HG03432 (cell line): ENCODE measurements at regions not wholly inside any gene's neighbourhood (a gene's known extent, or its start where the extent isn't known, plus 50 kb on each side); places are given as distances from the start of the nearest gene placed in this dataset.
A peak's percentile ranks its signal among the peaks of the same experiment; 100 is the strongest.

ENCODE experiments used
- ATAC-seq: cut with Tn5 transposase; IDR thresholded peaks from one replicate; pipeline ENCODE4 v1.9.1; 2021; ENCODE audit warnings: mild to moderate bottlenecking, moderate library complexity; ENCODE audit not compliant: unreplicated experiment

DNA sequence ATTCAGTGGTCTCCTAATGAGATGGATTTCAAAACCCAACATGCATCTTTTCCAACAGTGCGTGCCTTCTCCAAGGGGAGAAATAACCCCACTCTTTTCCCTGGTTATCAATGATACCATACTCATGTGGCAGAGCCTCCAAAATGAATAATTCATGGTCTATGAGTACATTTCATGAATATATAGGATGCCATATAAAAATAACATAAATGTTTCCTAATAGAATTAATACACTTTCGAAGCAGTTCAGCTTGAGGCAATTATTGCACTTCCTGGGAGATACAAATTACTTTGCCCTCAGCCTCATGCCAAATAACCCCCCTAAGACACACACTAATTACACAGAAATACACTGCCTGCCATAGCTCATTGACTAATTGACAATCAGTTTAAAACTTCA is 318.6 kb downstream of the ZSWIM6 start:
- ATAC-seq = no peak

DNA sequence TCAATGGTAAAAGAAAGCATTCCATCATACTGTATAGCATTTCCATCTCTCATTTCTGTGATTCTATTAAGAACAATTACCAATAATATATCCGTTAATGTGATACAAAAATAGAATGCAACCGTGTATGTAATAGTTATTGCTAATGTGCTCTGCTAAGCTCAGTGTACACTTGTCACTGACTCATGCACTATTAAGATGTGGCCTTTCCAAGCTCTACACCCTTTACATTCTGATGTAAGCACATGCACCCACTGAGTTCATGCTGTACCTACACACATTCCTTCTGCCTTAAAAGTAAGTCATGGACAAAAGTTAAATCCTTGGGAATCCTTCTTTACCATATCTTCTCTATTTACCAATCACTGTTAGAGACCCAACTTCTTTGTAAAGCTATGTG is 319.1 kb downstream of the ZSWIM6 start:
- no peak for ATAC-seq

DNA sequence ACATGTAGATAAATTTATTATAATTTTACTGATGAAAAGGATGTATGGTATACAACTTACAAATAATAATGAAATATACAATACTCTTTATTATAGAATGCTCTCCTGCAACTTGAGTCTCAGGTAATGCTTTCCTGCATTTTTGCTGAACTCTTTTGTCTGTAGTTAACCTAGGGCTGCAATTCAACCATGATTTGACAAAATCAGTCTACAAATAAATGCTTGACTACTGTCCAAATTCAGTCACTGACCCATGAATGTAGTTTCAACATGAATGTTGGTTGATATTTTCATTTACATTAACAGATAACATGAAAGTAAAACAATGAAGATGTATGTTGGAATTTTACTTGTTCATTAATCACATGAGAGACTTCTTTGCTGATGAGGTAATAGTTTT is 320.9 kb downstream of the ZSWIM6 start:
- no peak for ATAC-seq

DNA sequence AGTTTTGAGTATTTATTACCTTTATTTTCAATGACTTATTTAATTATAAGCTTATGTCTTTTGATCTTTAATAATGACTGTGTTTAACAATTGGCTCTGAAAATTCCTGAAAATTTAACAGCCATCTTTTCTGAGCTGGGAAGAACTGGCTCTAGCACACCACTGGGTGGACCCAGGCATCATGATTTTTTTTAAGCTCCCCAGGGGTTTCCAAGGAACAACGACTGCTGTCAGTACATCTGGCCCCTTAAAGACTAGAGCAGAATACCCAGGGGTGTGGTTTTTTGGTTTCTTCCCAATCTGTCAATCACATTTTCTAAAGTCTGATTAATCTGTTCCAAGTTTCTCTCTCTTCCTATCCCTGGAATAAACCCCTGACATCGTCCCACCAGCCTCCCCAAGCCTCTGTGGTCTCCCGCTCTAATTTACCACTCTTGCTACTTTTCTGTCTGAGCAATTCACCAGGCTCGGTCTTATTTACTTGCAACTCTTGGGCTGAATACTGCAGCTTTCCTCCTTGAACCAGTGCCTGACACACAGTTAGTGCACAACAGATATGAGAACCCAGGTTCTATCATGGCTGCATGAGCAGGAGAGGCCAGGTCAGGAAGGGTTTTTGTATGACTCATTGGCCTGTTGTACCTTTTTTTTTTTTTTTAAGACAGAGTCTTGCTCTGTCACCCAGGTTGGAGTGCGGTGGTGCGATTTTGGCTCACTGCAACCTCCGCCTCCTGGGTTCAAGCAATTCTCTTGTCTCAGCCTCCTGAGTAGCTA is 321.9 kb downstream of the ZSWIM6 start:
- no peak for ATAC-seq

DNA sequence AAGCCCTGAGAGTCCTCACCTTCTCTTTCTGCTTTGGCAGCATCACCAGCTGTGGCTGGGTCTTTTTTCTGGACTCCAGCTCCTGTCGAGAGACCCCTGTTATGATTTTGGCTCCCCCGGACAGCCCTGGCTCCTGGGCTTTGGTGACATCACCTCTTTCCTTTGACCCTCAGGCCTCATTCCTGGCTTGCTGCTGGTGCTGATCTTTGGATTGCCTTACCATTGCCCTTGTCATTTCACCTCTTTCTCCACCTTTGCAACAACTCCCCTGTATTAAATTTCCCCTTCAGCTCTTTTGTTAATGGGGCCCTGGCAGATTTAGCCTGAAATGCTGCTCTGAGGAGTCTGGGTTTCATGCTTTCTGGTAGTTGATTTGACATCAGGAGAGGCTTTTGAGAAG is 322.8 kb downstream of the ZSWIM6 start:
- ATAC-seq = no peak

DNA sequence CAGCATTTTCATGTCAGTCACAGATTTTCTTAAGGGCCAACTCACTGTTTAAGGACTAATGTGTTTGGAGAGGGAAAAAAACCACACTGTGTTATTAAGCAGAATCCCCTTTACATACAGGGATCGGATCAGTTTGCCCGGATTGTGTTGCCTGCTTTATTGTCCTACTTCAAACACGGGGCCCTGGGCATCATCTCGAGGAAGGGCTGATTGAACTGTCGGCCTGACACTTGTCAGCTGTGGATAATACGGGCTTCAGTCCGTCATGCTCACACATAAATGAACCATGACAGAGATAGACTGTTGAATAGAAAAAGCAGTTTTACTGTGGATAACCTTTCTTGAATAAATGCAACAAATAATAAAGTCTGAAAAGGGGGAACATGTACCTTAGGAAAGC is 325.0 kb downstream of the ZSWIM6 start:
- ATAC-seq = no peak

DNA sequence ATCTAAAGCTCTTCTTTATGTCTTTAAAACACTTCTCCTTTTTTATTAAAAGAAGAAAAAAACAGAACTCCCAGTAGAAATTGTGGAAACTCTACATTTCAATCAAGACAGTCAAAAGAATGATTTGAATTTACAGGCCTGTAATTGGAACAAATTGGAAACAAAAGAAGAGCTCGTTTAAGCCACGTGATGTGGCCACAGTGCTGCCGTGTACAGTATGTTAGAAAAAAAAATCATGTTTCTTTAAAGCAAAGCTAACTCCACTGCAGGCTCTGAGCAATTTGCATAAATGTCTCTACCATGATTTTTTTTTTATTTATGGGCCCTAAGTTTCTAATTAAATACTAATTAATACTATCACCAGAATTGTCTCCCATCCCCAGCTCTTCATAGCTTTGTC is 325.6 kb downstream of the ZSWIM6 start:
- ATAC-seq = no peak

DNA sequence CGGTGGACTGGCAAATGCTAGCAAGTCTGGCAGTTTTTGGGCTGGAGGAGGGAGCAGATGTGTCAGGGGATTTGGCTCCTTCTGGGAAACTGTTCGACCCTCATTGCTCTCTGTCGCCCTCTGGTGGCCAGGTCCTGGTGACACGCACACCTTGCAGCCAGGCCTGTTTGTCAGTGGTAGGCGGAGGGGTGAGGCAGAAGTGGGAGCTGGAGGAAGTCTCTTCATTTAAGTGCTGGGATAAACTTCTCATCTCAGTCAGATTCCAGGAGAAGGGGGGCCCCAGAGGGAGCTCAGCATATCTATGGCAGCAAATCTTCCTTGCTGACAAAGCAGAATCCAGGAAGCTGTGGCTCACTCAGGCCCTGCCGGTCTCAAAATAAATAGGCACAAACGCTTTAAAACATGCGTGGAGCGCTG is 326.5 kb downstream of the ZSWIM6 start:
- peak; percentile 90 for ATAC-seq

DNA sequence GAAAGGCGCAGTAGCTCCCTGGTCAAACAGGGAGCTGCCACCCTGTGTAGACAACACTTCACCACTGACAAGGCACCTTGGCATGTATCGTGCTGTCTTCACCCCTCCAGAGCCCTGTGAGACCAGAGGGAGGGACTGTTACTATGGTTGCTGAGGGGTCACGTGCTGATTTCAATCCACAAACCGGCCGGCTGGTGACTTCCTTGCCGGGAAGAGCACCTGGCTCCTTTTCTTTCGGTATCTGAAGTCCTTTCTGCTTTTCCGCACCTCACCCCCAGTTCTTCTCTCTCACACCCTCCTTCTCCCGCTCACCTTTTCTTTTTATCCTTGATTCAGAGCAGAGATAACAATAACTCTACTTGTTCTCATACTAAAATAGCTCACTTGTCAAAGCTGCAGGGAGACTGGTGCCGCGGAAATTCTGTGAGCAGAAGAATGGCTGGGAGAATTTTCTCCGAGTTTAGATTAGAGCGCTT is 327.2 kb downstream of the ZSWIM6 start:
- ATAC-seq = no peak

DNA sequence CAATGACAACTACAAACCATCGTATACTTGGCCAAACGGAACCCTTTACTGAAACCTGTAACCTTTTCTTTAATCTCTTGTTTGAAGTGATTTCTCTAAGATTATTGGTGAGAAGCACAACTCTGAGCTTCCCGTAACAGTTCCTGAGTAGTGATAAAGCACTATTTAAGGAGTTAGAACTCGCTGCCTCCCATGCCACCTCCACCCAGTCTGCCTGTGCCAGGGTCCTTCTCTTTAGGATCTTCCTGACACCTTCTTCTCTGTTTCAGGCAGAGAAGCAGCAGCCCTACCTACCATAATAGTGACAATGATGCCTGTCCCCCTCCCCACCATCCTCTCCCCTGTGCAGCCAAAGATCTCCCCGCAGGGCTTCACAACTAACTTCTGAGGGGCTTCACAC is 330.6 kb downstream of the ZSWIM6 start:
- ATAC-seq = no peak

DNA sequence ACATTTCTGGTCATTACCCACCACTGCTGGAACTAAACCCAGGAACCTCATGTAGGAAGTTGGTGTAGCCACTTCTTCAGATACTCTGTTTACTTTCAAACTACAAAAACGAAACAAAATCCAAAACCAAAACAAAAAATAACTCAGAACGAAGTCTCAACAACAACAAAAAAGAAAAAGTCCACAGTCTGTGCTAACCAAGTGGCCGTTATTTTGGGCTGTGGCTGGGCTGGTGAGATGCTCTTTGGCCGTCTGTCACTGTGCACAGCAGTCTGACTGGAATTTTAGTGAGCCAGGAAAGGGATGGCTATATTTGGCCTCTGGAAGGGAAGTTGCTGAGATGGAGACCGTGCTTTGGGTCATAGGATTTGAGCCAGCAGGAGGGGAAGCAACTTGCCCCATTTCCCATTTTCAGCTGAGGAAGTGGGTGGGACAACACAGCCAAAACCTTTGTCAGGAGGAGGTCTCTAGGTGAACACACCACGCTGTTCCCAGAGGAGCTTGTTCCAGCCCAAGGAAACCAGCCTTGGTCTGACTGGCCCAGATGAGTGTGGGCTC is 334.1 kb downstream of the ZSWIM6 start:
- no peak for ATAC-seq

DNA sequence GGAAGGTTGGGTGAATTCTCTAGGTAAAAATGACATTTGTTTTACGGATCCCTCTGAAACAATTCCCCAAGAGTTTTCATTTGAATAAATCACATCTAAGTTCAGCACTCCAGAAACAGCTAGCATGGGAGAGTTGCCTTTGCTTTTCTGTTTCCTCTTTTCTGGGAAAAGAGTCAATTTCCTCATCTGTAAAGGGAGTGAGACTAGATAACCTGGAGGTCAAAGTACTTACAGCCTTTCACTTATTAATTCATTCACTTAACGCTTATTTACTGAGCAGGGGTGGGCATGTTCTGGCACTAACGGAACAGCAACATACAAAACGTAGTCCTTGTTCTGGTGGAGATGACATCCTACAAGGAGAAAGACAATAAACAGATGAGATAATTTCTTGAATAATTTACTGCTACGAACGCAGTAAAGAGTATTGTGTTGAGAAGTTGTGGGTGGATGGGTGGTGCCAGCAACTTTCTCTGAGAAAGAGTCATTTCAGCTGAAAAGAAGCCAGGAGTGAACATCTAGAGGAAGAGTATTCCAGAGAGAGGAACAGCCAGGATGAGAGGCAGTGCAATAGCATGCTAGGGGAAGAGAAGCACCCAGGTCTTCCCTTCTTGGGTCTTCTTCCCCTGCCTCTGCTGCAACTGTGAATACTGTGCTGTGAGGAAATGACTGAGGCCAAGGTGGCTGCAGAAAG is 335.6 kb downstream of the ZSWIM6 start:
- no peak for ATAC-seq

DNA sequence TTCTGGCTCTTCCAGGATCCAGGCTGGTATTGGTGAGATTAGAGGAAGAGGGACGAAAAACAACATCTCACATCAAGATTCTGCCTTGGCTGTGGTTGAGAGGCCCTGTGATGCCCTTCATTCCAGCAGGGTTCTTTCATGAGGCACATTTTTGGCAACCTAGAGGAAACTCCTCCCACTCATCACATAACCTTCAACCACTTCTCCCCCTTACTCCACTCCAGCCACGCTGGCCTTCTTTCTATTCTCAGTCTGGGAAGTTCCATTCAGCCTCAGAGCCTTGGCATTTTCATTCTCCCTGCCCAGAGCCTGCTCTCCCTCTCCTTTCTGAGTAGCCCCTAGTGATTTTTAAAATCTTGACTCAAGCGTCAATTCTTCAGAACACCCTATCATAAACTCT is 337.5 kb downstream of the ZSWIM6 start:
- ATAC-seq = no peak

DNA sequence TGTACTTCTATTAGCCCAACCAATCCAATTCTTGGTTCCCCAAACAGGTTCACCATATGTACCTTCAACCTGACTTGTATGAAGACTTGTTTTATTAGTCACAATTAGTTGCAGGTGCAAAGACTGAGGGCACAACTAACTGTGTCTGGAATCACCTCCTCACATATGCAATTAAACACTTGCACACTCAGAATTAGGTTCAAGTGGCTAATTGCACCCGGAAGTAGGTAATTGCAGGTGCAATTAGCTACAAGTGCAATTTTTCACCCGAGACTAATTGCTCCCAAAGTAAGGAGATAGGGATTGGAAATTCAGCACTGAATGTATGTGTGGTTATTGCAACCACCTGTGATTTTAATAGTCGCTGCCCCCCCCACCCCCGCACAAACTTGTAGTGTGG is 338.9 kb downstream of the ZSWIM6 start:
- ATAC-seq = no peak

DNA sequence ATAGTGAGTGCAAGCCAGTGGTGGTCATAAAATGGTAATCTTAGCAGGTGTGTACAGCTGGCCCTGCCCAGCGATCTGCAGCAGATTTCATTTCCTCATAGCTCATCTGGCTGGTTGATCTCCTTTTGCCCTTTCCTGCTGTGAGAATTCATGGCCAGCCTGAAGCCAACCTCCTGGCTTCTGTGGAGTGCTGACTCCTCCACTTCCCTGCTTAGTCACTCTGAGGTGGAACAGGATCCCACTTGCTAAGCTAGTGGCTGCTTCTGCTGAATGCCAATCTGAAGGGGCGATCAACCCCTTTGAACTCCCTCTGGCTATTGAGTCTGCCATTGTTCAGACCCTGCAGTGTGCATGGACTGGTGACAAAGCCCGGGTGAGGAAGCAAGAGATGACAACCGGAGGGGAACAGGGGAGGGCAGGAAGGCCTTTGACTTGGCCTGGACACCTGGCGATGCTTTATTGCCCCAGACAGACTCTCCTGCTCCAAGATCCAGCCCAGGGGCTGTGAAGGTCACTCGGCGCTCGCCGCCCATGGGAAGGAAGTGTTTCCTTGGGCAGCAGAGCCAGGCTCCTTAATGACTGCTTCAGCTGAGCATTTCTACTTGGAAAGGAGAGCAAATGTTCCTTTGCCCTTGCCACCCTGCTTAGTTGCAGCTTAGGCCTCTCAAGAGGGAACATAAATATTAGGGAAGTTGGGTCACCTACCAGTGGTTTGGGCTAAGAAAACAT is 341.1 kb downstream of the ZSWIM6 start:
- ATAC-seq = no peak

DNA sequence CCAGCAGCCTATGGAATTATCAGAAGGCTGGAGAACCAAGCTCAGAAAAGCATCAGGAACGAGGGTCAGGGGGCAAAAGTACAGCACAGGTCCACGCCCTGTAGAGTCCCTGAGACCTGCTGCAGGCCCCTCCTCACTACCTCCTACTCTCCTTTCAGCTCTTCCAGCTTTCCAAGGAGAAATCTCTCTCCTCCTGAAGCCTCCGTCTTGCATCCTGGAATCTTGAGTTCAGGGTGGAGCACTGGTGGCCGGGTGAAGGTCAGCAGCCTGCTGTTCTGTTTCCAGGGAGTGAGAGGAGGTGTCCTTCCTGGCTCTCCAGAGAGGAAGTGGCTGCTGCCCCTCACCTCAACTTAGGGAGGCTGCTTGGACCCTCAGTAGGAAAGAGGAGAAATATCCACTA is 342.3 kb downstream of the ZSWIM6 start:
- no peak for ATAC-seq

DNA sequence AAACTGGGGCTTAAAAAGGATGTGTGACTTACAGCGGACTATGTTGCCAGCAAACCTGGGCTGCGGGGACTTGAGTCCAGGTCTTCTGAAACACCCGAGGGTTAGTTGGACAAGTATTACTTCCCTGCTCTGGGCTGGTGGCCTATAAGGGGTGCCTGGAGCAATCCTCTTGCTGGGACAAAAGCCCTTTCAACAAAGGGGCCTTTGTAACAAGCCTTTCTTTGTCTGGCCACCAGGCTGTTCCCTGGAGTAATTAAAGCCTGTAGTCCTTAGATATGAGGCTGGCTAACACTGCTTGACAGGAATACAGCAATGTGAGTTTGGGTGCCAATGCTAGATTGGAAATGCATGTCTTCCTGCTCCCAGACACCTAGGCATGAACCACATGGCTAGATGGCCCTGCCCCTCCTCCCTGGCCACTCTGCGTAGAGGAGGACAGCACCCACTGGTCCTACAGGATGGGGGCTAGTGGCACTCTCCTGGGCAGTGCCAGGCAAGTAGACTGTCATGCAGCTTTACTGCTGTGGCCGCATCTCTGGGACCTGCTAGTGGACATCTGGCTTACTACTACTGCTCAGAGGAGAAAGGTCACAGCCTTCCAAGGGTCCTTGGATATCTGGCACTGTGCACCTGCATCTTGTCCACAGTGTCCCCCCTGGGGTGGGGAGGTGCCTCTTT is 343.1 kb downstream of the ZSWIM6 start:
- ATAC-seq = no peak

DNA sequence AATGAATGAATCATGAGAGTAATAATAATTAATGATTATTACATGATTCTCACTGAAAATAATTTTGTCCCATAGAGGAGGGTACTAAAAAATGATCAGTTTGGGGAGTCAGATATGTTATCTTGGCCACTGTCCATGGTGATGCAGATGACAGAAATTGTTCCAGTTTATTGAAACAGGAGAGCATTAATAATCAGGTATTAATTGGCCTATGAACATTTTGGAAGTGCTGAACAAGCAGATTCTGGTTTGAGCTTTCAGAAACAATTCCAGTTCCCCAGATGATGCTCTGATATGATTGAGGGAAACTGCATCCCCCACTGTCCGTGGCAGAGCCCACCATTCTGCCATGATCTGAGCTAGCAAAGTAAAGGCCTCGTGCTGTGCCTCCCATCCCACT is 345.2 kb downstream of the ZSWIM6 start:
- ATAC-seq = no peak

DNA sequence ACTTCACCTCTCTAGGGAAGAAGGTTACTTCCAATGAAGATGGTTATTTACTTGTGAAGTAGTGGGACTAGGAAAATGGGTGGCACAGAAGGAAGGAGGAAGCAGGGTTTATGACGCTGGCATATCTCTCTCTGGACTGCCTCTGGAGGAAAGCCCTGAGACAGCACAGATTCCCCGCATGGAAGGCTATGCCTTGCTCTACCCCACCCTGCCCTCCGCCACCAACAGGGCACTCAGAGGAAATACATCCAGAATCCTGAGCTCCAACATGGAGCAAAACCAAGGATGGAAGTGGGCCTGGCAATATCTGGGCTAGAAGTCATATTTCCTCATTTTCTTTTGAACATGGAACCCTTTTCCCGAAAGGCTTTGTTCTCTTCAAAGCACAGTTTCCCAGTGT is 346.9 kb downstream of the ZSWIM6 start:
- no peak for ATAC-seq

DNA sequence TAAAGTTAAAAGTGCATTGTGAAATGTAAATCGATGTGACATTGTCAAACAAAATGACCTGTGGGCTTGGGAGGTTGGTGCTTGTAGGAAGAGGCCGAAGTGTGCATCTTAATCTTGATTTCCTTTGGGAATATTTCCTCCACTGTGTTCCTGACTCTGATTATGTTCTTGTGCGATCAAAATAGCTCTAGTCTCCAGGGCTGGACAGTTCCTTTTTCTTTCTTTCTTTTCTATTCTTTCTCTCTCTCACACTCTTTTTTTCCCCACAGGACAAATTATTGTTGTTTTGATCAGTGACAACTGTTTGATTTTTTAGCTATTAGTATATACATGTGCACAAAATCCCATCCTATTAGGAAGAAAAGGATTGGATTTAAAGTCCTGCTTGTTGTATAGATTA is 347.5 kb downstream of the ZSWIM6 start:
- no peak for ATAC-seq

DNA sequence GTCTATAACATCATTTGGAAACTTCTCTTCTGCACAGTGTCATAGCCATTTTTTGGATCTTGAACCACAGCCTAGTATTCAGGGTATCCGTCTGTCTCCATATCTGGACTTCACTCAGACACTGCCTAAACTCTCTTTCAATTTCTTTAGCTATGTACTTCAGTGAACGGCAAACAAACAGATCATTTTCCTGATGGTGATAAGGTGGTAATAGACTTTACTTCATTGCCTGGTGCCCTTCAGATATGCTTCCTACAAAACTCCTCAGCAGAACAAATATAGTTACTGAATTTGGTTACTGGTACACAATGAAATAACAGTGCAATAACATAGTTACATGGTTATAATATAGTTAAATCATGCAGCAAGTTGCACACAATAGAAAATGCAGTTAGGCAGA is 348.2 kb downstream of the ZSWIM6 start:
- ATAC-seq = no peak
